HG02678 (cell line): ENCODE measurements at regions not wholly inside any gene's neighbourhood (a gene's known extent, or its start where the extent isn't known, plus 50 kb on each side); places are given as distances from the start of the nearest gene placed in this dataset.

ENCODE experiments used
- ATAC-seq: cut with Tn5 transposase; IDR thresholded peaks from one replicate; pipeline ENCODE4 v1.9.1; 2021; ENCODE audit warnings: mild to moderate bottlenecking, moderate library complexity; ENCODE audit not compliant: unreplicated experiment

DNA sequence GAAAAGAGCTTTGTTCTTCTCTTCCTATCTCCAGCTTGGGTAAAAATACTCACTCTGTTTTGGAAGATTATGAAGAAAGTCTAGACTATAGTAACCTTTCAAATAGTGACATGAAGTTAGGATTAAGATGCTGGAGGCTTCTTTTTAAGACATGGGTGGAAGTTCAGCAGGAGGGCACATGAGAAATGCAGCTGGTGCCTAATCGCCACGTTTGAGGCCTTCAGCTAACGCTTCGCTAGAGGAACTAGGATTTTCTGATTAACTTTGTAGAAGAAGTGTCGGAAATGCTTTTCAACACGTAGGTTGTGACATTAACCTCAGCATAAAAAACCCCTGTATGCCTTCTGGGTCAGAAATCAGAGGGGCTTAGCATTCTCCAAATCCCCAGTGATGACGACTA, 348.1 kb upstream of the MAP3K7 start:
- ATAC-seq = no peak

DNA sequence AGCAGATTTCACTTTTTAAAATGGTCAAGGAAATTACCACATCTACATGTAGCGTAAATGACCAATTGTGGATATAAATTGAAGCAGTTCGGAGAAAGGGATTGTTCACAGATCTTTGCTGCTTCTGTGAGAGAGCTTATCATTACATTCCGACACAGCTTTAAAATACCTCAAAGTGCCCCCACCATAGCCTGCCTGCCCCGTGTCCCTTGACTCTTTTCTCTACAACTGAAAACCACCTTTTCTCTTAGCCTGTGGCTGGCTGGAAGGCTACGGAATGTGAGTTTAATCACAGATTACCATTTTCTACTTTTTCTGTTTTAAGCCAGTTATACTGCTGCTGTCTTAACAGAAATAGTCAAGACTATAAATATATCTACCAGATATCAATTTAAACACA, 347.2 kb upstream of the MAP3K7 start:
- ATAC-seq = no peak

DNA sequence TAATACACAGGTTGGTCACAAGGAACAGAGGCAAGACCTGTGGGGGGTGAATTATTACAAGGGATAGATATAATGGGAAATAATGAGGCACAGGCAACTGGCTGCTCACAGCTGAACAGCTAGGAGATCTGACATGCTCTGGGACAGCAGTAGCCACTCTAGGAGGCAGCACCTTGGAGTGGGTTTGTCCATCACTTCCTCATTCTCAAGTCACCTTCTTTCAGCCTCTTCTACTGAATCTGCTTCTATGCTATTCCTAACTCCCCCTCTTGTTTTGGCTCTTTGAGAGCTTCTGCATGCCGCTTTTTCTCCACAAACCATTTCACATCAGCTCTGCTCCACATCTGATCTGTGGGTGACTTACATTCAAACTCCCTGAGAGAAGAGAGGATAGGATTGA, 345.5 kb upstream of the MAP3K7 start:
- ATAC-seq = no peak

DNA sequence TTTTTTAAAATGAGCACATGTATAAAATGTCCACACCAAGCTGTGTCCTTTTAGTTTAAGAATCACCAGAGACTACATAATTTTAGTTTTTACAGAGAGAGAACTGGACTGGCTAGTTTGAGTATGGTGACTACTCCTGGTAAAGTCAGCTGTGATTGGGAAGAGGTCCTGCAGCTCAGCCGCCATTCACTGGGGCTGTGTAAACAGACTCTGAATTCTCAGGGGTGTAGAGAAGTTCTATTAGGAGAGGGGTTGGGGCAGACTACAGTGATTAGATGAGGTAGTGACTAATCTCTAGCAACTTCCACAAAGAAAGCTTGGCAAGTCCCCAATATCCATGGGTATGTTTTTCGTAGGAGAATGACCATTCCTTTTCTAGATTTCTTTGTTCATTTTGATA, 341.2 kb upstream of the MAP3K7 start:
- no peak for ATAC-seq

DNA sequence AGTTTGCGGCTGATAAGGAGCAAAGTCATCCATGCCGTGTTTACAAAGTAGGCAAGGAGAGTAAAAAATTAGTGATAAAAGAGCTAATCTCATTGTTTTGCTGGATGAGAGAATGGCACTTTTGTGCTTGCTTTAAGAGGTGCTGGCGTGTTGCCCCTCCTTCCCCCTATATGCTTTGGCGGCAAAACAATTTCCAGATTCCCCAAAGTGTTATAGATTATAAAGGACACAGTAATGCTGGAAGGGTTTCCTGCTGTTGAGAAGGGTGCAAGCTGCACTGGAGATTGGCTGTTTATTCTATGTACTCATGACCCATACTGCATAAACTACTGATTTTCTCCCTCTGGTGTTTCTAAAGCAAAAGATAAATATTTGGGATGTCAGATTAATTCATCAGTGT, 338.9 kb upstream of the MAP3K7 start:
- no peak for ATAC-seq

DNA sequence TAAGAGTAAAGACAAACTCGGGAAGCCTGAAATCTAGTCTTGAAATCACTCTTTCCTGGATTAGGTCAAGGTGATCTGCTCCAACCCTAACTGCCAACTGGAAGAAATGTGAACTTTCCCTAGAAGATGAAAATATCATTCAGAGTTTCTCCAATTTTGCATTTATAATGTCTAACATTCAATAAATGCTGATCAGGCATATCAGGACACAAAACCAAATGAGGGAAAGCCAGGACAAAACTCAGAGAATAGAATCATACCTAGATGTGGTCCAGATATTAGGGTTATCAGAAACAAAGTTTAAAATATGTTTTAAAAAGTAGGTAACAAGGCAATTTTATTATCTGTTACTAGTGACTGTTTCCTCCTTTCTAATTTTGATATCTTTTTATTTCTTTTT, 335.5 kb upstream of the MAP3K7 start:
- no peak for ATAC-seq

DNA sequence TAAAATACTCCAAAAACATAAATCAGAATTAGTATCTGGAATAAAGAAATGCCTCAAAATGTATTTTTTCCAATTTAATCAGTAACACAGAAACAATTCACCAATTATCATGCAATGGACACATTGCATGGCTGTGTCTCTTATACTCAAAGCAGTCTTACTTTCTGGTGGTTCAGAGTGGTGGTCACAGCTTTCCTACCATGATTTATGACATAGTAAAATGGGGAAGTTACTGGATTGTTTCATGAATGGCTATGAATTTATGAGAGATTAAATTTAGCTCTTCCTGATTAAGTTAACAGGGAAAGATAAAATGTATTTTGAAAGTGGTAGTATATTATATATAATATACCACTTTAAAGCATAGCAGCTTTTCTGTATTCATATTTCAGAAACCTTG, 331.5 kb upstream of the MAP3K7 start:
- ATAC-seq = no peak

DNA sequence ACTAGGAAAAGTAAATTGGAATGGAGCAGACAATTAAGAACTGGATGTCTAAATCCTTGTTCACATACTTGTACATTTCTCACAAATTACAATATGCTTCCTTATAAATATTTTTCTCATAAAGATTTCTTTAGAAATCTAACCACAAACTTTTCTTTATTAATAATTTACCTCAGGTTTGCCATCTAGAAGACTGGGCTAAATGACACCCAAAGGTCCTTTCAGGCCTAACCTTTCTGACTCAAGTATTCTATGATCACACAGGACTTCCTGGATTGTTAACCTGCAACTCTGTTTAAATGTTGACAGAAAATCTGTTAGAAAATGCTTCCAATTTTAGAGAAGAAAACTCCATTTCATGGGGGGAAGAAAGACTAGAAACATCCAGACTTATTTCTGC, 330.5 kb upstream of the MAP3K7 start:
- ATAC-seq = no peak

DNA sequence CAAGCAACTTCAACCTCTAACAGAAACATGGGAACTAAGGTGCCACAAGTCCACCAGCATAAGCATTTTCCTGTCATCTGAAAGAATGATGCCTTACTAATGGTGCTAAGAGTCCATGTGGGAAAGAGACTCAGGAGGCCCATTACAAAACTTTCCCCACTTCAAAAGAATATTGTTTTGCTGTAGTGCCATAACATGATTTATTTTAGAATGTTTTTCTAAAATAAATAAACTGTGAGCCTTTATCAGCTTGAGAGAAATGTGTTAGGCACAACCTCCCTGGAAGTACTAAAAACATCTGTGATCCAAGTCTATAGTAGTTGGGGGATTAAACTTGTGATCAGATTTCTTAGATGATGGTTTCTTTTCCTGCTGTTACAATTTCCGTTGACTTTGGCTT, 330.1 kb upstream of the MAP3K7 start:
- no peak for ATAC-seq

DNA sequence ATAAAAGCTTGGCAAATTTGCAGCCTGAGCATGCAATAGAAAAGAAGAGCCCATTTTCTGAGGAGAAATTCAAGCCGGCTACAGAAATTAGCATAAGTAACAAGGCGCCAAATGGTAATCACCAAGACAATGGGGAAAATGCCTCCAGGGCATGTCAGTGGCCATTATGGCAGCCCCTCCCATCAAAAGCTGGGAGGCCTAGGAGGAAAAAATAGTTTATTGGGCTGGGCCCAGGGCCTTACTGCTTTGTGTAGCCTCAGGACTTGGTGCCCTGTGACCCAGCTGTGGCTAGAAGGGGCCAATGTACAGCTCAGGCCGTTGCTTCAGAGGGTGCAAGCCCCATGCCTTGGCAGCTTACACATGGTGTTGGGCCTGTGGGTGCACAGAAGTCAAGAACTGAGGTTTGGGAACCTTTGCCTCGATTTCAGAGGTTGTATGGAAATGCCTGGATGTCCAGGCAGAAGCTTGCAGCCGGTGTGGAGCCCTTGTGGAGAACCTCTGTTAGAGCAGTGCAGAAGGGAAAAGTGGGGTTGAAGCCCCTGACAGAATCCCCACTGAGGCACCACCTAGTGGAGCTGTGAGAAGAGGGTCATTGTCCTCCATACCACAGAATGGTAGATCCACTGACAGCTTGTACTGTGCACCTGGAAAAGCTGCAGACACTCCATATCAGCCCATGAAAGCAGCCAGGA, 328.5 kb upstream of the MAP3K7 start:
- ATAC-seq = no peak

DNA sequence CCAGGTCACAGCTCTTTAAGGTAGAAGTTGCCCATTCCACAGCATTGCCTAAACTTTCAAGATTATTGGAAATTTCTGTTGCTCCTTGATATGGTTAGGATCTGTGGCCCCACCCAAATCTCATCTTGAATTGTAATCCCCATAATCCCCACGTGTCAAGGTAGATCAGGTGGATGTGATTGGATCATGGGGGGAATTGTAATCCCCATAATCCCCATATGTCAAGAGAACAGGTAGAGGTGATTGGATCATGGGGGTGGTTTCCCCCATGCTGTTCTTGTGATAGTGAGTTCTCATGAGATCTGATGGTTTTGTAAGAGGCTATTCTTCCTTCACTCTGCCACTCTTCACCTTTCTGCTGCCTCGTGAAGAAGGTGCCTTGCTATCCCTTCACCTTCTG, 327.4 kb upstream of the MAP3K7 start:
- ATAC-seq = no peak

DNA sequence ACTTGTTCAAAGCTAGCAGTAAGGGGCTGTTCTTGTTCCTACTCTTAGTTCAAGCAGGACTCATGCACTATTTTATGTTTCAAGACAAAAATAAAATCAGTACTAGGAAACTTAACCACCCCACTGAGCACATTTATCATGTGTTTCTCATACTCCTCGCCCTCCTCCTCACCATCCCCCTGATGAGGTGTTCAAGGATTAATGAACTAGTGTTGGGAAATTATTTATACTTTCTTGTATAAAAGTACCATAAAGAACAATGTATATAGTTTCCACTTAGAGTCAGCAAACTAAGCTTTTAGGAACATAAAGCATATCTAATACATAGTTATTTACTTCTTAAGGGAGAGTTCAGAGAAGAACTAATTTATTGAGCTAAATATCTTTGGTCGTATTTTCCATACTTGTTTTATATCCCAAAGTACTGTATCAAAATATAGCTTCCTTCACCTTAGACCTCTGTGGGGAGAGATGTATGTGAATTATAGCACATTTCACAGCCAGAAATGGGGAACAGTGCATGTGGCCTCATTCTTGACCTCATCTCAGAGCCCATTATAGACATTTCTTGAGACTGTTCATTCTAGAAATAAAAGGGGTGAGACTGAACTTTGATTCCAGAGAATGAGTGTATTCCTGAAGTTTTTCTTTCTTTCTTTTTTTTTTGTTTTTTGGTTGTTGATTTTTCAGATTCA, 326.5 kb upstream of the MAP3K7 start:
- ATAC-seq = no peak

DNA sequence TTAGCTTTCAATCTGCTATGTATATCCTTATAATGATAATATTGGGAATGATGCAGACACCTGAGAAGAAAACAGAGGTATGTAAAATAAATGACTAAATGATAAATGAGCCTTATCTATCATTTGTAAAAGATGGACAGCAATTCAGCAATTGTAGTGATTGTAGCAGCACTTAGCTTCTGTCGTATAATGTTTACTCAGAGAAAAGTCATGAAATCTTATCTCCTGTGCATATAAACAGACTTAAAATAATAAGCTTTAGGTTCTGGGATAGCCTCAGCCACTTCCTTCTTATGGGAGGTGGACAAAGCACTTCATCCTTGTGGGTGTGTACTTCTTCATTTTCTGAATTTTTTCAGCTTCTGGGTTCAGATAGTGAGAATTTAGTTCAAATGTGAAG, 324.8 kb upstream of the MAP3K7 start:
- ATAC-seq = no peak

DNA sequence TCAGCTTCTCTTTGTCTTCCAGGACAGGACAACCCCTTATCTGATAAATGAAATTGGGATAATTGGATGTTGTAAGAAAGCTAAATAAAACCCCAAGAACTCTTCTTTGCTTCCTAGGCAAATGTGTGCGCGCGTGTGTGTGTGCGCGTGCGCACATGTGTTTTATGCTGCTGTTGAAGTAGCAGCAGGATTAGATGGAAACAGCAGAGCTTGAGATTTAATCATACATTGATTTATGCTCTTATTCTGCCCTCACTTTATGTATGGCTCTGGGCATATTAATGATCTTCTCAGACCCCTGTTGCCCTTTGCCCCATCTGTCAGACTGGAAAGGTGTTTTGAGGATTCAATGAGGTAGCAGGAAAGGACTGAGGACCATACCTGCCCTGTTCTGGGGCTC, 324.0 kb upstream of the MAP3K7 start:
- ATAC-seq = no peak

DNA sequence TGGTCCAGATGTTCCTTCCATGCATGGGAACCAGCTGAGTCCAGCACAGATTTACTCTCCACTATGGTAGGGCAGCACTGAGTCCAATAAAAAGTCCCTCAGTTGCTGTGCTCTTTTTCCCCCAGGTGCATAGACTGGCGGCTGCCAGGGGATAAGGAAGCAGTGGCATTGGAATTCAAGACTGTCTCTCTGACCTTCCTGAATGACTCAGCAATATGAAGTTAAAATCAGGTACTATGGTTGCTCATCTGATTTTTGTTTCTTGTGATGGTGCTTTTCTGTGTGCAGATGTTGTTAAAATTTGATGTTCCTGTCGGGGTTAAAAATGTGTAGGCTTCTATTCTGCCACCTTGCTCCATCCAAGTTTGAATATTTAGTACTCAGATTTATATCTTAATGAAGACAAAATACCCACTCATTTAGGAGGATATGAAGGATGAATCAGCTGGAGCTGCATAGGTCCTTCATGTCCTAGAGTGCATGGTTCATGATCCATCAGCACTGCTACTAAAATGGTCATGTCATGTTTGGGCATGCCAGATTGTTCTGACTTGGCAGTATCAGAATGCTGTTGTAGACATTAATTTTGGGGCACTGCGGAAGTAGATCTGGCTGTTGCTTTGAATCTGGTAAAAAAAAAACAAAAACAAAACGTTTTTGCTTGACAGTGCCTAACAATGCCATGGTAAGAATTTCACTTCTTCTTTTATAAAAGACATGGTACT, 321.2 kb upstream of the MAP3K7 start:
- ATAC-seq = no peak

DNA sequence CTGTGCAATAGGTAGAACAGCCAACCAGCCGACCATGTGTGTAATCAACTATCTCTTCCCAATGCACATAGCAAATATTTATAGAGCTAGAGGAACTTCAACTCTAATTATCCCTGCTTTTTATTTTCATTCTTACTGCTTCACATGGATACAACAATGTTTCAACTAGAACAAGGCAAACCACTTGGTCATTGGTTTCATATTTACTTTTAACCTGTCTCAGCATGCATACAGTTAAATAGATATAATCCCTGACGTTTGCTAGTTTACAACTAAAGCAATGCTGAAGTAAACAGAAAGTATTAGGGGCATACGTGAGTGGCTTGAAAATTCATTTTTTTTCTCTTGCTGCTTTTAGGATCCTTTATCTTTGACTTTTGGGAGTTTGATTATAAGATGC, 318.5 kb upstream of the MAP3K7 start:
- ATAC-seq = no peak

DNA sequence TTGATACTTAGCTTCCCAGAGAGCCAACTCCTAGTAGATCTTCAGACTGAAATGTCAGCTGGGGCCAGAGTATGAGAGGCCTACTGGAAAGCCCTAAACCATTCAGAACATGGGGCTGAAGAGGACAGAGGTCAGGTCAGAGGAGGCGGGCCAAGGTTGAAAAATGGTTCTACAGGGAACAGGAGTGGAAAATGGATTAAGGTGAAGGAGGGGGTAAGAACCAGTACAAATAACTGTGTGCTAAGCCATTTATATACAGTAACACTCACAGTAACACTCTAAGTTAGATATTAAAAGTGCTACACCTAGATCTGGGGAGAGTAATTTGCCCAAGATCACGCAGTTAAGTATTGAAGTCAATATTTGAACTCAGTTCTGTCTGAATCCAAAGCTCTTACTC, 313.2 kb upstream of the MAP3K7 start:
- no peak for ATAC-seq

DNA sequence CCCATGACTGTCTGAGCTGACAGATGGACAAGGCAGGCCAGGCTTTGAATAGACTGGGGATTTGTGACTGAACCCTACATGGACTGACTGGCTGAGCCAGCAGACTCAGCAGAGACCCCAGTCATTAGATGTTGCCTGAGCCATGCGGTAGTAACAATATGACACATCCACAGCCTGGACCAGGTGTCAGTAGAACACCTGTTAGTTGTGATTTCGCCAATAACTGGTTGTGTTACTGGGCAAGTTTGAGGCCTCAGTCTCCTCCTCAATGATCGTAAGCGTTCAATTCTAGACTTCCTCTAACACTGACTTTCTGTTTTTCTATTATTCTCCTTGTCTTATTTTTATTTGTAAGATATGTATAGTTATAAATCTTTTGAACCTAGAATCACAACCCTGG, 311.9 kb upstream of the MAP3K7 start:
- ATAC-seq = no peak

DNA sequence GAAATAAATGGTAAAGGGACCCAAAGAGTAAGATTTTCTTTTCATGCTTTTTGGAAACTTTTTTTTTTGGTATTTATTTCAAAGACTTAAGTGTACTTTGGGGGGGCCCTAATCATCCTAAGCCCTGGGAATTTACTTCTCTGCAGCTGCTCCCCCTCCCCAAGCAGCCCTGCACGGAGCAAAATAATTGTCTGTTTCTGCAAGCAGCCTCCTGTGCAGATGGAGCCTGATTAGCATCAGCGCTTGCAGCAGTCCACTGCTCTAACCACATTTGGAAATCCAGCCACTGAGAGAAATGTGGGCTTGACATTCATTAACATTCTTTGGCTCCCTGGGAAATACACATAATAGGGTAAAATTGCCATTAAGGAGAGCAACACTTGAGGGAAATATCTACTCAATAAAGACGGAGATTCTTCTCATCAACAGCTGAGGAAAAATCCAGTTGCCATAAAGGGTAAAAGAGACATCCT, 309.2 kb upstream of the MAP3K7 start:
- ATAC-seq = no peak

DNA sequence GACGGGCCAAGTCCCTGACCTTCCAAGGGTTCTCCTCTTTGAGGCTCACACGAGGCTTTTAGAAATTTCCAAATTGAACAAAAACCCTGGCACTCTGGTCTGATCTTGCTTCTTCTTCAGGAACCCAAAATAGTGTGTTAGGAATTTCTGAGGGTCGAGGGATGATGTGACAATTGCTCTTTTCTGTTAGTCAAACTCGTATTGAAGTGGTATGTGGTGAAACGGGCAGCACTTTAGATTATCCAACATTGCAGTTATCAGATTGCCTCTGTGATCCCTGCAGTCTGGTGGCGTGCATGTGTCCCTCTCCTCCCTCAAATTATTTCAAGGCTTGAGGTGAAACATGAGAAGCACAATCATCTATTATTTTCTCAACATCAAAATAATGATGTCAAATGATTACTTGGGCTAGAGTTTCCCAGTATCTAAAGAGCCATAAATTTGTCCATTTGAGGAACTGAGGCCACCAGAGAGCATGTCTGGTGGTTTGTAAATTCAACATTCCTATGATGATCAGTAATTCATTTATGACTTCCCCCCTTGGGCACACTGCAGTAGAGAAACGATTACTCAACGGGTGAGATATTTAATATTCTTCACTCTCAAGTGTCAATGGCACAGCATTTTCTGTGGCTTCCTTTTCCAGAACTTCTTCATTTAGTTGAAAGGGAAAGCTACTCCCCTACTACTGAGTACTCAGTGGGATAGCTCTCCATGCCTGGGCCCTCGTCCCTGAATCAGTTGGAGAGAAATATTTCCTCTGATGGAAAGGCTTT, 308.6 kb upstream of the MAP3K7 start:
- ATAC-seq = no peak
